ENCODE measurements at regions not wholly inside any gene's neighbourhood (a gene's known extent, or its start where the extent isn't known, plus 50 kb on each side); places are given as distances from the start of the nearest gene placed in this dataset.

DNA sequence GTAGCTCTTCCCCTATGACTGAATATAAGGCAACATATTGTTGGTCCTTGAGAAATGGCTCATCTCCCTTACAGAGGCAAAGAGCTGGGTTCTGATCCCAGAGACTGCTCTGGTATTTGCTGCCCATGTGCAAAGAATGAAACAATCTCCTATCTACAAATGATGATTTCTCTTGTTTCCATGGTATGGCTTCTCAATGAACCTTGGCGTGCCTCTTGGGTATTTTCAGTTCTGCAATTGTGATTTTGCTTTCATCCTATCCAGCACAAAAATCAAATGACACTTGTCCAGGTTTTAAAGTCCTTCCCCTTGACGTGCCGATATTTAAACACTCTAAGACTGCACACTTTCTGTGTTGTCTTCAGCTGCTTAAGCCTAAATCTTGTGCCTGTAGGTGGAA is 109.8 kb upstream of the NR2F2 start (continued):
- TF ChIP-seq, protein P1, sequence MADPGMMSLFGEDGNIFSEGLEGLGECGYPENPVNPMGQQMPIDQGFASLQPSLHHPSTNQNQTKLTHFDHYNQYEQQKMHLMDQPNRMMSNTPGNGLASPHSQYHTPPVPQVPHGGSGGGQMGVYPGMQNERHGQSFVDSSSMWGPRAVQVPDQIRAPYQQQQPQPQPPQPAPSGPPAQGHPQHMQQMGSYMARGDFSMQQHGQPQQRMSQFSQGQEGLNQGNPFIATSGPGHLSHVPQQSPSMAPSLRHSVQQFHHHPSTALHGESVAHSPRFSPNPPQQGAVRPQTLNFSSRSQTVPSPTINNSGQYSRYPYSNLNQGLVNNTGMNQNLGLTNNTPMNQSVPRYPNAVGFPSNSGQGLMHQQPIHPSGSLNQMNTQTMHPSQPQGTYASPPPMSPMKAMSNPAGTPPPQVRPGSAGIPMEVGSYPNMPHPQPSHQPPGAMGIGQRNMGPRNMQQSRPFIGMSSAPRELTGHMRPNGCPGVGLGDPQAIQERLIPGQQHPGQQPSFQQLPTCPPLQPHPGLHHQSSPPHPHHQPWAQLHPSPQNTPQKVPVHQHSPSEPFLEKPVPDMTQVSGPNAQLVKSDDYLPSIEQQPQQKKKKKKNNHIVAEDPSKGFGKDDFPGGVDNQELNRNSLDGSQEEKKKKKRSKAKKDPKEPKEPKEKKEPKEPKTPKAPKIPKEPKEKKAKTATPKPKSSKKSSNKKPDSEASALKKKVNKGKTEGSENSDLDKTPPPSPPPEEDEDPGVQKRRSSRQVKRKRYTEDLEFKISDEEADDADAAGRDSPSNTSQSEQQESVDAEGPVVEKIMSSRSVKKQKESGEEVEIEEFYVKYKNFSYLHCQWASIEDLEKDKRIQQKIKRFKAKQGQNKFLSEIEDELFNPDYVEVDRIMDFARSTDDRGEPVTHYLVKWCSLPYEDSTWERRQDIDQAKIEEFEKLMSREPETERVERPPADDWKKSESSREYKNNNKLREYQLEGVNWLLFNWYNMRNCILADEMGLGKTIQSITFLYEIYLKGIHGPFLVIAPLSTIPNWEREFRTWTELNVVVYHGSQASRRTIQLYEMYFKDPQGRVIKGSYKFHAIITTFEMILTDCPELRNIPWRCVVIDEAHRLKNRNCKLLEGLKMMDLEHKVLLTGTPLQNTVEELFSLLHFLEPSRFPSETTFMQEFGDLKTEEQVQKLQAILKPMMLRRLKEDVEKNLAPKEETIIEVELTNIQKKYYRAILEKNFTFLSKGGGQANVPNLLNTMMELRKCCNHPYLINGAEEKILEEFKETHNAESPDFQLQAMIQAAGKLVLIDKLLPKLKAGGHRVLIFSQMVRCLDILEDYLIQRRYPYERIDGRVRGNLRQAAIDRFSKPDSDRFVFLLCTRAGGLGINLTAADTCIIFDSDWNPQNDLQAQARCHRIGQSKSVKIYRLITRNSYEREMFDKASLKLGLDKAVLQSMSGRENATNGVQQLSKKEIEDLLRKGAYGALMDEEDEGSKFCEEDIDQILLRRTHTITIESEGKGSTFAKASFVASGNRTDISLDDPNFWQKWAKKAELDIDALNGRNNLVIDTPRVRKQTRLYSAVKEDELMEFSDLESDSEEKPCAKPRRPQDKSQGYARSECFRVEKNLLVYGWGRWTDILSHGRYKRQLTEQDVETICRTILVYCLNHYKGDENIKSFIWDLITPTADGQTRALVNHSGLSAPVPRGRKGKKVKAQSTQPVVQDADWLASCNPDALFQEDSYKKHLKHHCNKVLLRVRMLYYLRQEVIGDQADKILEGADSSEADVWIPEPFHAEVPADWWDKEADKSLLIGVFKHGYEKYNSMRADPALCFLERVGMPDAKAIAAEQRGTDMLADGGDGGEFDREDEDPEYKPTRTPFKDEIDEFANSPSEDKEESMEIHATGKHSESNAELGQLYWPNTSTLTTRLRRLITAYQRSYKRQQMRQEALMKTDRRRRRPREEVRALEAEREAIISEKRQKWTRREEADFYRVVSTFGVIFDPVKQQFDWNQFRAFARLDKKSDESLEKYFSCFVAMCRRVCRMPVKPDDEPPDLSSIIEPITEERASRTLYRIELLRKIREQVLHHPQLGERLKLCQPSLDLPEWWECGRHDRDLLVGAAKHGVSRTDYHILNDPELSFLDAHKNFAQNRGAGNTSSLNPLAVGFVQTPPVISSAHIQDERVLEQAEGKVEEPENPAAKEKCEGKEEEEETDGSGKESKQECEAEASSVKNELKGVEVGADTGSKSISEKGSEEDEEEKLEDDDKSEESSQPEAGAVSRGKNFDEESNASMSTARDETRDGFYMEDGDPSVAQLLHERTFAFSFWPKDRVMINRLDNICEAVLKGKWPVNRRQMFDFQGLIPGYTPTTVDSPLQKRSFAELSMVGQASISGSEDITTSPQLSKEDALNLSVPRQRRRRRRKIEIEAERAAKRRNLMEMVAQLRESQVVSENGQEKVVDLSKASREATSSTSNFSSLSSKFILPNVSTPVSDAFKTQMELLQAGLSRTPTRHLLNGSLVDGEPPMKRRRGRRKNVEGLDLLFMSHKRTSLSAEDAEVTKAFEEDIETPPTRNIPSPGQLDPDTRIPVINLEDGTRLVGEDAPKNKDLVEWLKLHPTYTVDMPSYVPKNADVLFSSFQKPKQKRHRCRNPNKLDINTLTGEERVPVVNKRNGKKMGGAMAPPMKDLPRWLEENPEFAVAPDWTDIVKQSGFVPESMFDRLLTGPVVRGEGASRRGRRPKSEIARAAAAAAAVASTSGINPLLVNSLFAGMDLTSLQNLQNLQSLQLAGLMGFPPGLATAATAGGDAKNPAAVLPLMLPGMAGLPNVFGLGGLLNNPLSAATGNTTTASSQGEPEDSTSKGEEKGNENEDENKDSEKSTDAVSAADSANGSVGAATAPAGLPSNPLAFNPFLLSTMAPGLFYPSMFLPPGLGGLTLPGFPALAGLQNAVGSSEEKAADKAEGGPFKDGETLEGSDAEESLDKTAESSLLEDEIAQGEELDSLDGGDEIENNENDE (IDR thresholded peaks at IDR 0.05; ENCODE audit: insufficient replicate concordance, low read length): no peak
- no peak for TF ChIP-seq SIN3A (conservative IDR thresholded peaks at IDR 0.05 in 1 of 2, IDR thresholded peaks at IDR 0.05 in 1 of 2; ENCODE audit: low read depth in 1 of 2, low read length in 2 of 2)
- no peak for TF ChIP-seq CHD1 (IDR thresholded peaks at IDR 0.05; ENCODE audit: low read depth, low read length)
- TF ChIP-seq EP300 (IDR thresholded peaks at IDR 0.05; ENCODE audit: borderline replicate concordance in 1 of 2, low read depth in 2 of 2, low read length in 2 of 2): no peak

All from H1 (cell line).